Stimulated activated CD8-positive, alpha-beta memory T cell treated with anti-CD3 and anti-CD28 coated beads, Interleukin-15, amount 100 ng/mL, for 48 hours (primary cell): ENCODE measurements at regions not wholly inside any gene's neighbourhood (a gene's known extent, or its start where the extent isn't known, plus 50 kb on each side); places are given as distances from the start of the nearest gene placed in this dataset.
"Not testable (repeated sequence)": the region's sequence is repeated elsewhere in the genome, so short reads cannot be mapped to it uniquely, and the experiment has no call there.

Experiments
- DNase-seq, 2 donors: peaks; one replicate each; pipeline ENCODE4 v3.0.0-alpha.2; 2020; ENCODE audit warnings: low read depth in 2 of 2

- DNase-seq, result no peak
Measured at GRCh38 chr12:69130064-69130463, 109.3 kb upstream of the CPSF6 start.

DNA sequence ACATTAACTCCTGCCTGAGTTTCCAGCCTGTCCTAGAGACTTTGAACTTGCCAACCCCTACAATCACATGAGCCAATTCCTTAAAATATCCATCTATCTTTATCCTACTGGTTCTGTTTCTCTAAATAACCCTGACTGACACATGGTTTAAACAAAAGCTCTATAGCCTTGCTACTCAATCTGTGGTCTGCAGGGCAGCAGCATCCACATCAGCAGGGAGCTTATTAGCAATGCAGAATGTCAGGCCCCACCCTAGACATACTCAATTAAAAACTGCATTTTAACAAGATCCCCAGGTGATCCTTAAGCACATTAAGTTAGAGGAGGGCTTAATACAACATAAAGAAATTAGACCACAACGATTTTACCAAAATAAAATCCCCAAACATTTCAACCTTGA, 108.3 kb upstream of the CPSF6 start:
- DNase-seq, result no peak

GRCh38 chr12:69136931-69137613, 102.3 kb upstream of the CPSF6 start:
- no peak for DNase-seq

DNA sequence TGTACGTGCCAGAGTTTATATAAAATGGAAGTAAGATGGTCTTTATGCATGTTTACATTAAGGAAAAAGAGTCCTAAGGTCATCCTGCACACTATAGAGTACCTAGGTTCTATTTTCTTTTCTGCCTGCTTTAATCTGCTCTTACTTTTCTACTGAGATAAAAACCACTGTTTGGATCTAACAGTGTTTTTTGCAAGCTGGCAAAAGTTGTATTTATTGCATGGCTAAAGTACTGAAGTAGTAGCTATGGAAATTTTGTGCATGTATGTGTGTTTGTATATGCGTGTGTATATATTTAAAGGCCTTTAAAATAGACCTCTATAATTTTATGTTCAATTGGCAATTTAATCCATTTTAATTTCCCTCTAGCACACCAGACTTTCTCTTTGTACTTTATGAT, 98.3 kb upstream of the CPSF6 start:
- no peak for DNase-seq

DNA sequence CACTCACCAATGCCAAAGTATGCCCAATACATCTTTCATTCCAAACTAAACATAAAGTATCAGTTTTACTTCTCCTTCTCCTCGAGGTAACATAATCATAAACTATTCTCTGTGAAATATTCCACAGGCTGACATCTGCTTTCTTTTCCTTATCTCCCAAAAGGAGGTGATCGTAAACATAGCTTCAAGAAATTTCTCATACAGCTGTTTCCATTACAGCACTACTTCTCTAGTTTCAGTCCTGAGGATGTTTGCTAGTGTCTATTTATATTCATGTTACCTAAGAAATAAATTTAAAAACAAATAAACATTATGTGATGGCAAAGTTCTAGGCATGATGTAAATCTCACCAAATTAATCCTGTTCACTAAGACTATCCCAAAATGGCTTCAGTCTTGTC, 90.1 kb upstream of the CPSF6 start:
- no peak for DNase-seq

- DNase-seq, result no peak
Measured at GRCh38 chr12:69150083-69150795, 89.1 kb upstream of the CPSF6 start.

DNA sequence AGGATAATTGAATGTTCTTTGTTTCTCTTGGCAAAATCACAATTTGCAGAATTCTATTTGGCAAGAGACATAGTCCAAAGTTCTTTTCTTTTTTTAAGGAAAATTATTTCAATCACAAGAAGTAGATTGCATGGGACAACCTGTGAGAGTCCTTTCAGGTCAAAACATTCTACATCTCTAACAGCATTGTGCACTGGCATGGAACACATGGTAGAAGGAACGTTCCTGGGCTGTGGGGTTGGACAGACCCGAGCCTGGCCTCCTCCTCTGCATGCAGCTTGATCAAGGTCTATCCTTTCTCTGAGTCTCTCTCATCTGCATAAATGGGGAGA, 88.6 kb upstream of the CPSF6 start:
- no peak for DNase-seq

- no peak for DNase-seq
Measured at GRCh38 chr12:69151254-69151764, 88.1 kb upstream of the CPSF6 start.

GRCh38 chr12:69154585-69155363, 84.6 kb upstream of the CPSF6 start:
- DNase-seq, result peak; percentile 48 to 53

DNA sequence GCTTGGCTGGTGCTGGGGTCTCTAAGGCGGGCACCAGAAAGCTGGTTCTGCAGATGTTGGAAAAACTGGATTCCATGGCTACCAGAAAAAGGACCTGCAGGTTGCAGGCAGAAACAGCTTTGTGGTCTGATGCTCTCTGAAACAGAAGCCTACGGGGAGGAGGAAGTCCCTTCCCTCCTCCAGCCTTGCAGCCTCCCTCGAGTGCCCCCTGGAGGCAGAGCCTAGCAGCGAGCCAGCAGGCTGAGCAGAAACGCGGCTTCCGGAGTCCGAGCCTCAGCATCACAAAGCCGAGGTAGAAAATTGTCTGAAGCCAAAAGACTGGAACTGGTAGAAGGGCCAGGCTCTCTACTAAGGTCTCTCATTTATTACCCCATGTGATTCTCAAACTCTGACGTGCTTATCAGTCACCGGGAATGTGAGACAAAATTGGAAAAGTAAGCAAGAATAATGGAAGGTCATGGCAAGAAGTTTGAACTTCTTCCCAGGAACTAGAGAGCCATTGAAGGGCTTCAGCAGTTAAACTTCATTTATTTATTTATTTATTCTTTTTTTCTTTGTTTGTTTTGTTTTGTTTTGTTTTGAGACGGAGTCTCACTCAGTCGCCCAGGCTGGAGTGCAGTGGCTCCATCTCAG, 82.2 kb upstream of the CPSF6 start:
- peak; percentile 80 to 86 for DNase-seq

- DNase-seq, result peak; percentile 38 to 44
Measured at GRCh38 chr12:69161829-69162228, 77.5 kb upstream of the CPSF6 start.

DNA sequence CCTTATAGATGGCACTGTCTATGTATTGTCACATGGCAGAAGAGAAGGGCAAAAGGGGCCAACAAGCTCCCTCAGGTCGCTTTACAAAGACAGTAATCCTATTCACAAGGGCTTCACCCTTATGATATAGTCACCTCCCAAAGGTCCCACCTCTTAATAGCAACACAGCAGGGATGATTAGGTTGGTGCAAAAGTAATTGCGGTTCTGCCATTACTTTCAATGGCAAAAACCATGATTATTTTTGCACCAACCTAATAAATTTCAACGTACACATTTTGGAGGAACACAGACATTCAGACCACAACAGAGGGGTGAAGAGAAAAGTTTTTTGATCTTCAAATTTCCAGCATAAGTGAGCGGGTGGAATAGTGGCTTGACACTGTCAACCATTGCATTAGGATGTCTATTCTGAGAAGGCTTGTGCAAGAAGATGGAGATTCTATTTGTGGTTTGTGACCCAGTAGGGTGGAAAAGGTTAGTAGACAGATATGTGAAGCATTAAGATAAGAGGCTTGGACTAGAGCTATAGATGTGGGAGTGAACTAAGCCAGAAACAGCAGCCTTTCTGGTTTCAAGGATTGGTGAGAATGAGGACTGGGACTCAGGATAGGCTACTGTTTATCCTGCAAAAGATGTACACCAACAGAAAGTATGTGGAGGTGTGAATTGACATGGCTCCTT, 75.5 kb upstream of the CPSF6 start:
- DNase-seq, result no peak

- no peak for DNase-seq
Measured at GRCh38 chr12:69167648-69168165, 71.7 kb upstream of the CPSF6 start.

DNA sequence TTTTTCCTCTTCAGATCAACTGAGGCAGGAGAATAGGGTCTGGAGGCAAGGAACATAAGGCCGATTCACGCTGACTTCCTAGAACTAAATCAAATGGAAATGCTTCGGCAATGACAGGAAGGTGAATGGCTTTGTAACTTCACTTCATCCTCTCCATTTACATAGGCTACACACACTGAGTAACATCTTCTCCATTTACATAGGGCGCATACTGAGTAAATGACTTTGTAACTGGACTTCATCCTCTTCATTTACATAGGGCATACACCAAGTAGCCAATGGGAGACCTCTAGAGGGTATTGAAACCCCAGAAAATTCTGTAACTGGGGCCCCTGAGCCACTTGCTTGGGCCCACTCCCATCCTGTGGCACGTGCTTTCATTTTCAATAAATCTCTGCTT, 71.0 kb upstream of the CPSF6 start:
- no peak for DNase-seq

- DNase-seq, result no peak
Measured at GRCh38 chr12:69168828-69169227, 70.5 kb upstream of the CPSF6 start.

DNA sequence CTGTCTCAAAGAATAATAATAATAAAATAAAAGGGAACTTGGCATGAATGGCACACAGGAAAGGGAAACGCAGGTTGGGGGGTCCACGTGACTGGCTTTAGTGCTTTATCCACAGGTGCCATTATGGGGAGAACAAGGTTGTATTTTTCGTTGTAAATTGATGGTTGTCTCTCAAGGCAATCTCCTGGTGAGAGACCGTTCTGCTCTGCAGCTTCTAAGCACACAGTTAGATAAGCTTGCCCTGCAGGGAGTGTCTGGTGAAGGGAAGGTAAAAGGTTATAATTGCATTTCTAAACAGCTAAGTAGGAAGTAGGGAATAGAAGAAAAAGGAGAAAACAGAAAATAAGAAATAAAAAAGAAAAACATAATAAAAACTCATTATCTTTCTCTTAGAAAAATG, 69.1 kb upstream of the CPSF6 start:
- DNase-seq, result no peak

DNA sequence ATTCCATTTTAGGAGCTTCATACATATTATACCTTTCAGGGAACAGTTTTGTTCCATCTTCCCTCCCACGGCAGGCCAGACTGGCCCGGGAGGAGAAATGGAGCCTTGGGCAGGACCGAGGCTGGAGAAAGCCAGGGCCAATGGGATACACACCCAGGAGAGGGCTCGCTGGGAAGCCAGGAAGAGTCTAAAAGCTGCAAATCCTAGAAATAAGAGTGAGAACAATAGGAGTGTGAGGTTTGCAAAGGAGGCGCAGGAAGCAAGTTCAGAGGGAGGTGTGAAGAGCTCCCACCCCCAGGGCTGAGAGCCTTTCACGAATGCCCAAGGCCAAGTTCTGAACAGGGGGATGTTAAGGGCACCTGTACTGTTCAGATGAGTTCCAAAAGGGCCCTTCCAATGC, 67.5 kb upstream of the CPSF6 start:
- DNase-seq, result no peak

DNA sequence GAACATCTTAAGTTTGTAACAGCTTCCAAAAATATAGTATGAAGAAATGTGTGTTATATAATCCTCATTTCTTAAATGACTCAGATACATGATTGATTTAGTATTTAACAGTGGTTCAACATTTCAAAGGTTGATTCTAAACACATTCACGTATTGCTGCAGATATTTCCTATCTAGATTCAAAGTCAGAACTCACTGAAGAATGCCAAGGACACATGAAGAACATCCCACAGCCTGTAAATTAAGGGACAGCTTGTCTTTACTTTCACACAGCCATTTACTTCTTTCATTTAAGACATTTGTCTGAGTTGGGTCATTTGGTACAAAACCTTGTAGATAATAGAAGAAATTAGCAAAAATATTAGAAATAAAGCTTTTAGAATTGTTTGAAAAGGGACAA, 66.9 kb upstream of the CPSF6 start:
- DNase-seq, result no peak

GRCh38 chr12:69173368-69173767, 66.0 kb upstream of the CPSF6 start:
- no peak for DNase-seq

DNA sequence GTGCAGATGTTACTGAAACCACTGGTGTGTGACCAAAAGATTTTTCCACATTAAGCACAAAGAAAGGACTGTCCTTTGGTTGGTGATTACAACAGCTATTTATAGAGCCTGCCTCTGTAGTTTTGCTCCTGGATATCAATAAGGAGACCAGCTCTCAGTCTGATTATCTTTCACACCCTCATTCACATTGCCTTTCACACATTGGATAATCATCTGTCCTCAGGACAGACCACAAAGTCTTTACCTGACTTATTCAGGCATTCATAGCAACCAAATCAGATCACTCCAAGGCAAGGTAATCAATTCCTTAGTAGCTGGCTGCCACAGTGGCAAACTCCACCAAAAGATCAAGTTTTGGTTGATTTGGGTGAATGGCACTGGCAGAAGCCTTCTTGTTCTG, 59.6 kb upstream of the CPSF6 start:
- DNase-seq, result no peak

DNA sequence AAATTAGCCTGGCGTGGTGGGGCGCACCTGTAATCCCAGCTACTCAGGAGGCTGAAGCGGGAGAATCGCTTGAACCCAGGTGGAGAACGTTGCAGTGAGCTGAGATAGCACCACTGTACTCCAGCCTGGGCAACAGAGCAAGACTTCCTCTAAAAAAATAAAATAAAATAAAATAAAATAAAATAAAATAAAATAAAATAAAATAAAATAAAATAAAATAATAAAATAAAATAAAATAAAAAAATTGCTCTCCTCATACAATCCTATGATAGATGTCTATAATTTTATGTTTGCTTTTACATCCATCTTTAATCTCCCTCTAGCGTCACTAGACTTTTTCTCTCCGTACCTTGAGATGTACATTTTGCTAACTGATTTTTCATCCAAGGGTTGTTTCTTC, 51.8 kb upstream of the CPSF6 start:
- DNase-seq, result not testable (repeated sequence)
